ENCODE measurements at regions not wholly inside any gene's neighbourhood (a gene's known extent, or its start where the extent isn't known, plus 50 kb on each side); places are given as distances from the start of the nearest gene placed in this dataset.

- DNase-seq (ENCODE audit: low read depth) = no peak
- TF ChIP-seq CTCF (conservative IDR thresholded peaks at IDR 0.05; ENCODE audit: low read depth, low read length) = no peak
- no peak overlapping the region for H3K4me3 ChIP-seq (ENCODE audit: low read depth, low read length)
Measured at GRCh38 chr10:43965918-43966570, 317.4 kb upstream of the ZNF32 start.

DNA sequence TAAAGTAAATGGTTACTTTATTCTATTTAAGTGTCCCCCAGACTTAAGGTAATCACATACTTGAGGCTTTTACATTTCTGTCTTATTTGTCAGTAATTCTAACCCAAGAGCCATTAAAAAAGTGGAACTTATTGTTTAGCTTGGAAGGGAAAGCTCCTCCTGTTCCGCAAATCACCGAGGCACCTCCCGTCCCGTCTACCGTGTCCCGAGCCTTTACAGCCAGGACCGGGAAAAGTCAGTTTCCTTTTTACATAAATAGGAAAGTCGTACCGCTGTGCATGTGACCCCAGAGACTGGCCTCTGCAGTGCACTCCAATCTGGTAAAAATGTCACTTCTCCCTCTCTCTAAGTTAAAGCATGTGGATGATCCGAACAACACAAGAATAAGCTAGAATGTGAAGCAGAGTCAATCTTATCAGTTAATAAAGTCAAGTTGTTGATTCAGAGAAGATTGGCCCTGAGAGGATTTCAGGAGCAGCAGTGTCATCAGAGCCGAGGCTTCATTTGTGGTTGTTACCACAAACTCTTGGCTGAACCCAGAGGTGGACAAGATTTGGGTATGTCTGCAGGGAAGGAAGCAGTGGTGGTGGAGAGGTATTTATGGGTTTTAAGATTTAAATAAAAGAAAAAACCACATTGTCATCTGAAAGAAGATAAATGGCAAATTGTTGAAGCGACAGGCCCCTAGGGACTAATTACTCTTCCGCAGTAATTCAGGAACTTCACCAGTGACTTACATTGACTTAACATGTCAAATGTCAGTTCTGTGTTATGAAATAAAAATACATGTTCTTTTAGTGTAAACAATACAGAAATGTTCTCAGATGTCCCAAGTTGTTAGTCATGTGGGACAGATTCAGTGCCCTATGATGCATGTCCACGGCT, 316.6 kb upstream of the ZNF32 start:
- TF ChIP-seq CTCF (conservative IDR thresholded peaks at IDR 0.05; ENCODE audit: low read depth, low read length) = no peak
- H3K4me3 ChIP-seq (ENCODE audit: low read depth, low read length) = no peak overlapping the region
- DNase-seq (ENCODE audit: low read depth) = peak; percentile 22

GRCh38 chr10:43964486-43964885, 315.8 kb upstream of the ZNF32 start:
- DNase-seq (ENCODE audit: low read depth) = no peak
- TF ChIP-seq CTCF (conservative IDR thresholded peaks at IDR 0.05; ENCODE audit: low read depth, low read length) = no peak
- no peak overlapping the region for H3K4me3 ChIP-seq (ENCODE audit: low read depth, low read length)

- H3K4me3 ChIP-seq (ENCODE audit: low read depth, low read length) = no peak overlapping the region
- DNase-seq (ENCODE audit: low read depth) = no peak
- TF ChIP-seq CTCF (conservative IDR thresholded peaks at IDR 0.05; ENCODE audit: low read depth, low read length) = no peak
Measured at GRCh38 chr10:43963793-43964425, 315.2 kb upstream of the ZNF32 start.

DNA sequence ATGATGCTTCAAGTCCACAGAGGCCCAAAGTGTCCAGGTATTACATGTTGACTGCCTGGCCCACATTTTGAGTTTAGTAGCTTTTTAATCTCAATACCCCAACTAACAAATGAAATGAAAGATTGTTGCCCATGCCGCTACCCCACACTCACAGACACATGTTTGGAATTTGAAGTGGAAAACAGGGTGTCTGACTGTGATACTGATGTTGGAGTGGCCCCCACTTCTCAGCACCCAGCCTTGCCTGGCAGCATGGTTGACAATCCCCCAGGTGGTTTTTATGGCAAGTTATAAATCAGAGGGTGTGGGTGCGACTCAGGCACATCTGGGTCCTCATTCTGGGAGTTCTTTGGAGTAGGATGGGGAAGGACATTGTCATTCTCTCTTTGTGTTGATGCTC, 314.7 kb upstream of the ZNF32 start:
- no peak for TF ChIP-seq CTCF (conservative IDR thresholded peaks at IDR 0.05; ENCODE audit: low read depth, low read length)
- no peak for DNase-seq (ENCODE audit: low read depth)
- no peak overlapping the region for H3K4me3 ChIP-seq (ENCODE audit: low read depth, low read length)

DNA sequence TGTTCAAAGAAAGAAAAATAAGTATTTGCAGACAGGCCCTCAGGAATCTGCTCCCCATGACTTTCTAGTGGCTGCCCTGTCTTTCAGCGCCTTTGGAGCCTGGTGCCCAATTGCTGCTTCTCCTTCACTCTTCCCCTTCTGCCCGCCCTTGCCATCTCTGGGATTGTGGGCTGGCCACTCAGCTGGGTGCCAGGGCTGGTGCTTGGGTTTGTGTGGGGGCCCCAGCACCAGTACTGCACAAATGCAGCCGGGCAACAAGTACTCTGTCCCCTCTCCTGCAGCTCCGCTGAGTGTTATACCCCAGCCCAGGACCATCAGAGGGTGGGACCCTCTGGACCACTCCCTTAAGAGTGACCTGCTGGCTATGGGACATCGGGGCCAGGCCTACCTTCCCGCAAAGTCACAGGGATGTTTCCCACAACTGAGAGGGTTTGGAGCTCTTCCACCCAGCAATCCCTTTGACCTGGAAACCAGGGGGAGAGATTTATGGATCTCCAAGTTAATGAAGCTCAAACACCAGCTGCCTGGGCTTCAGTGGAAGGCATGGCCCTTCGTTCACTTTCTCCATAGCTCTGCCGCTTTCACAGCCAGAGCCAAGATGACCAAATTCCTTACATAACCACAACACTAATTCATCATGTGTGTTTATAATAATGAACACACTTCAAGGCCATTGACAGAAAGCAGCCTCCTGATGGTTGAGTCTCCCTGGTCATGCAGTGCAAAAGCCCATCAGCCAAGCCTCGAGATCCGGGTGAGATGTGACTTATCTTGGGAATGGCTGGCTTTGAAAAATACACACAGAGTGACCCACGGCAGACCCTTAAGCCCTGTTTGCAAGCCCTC, 313.9 kb upstream of the ZNF32 start:
- TF ChIP-seq CTCF (conservative IDR thresholded peaks at IDR 0.05; ENCODE audit: low read depth, low read length) = no peak
- DNase-seq (ENCODE audit: low read depth) = peak; percentile 25
- no peak overlapping the region for H3K4me3 ChIP-seq (ENCODE audit: low read depth, low read length)

Data from choroid plexus epithelial cell (primary cell).